Skin epidermis (tissue), 12 donors: ENCODE measurements at regions not wholly inside any gene's neighbourhood (a gene's known extent, or its start where the extent isn't known, plus 50 kb on each side); places are given as distances from the start of the nearest gene placed in this dataset.

Experiments
- H3K27ac ChIP-seq, 21 experiments: fragments of 200-600 bp; sonication (generic) in 11 of 21; one replicate each; pipeline ENCODE4 v1.5.0; 2020; ENCODE audit warnings: mild to moderate bottlenecking in 3 of 21, inconsistent platforms in 2 of 21, moderate library complexity in 2 of 21
- H3K4me3 ChIP-seq, 7 experiments: fragments of 200-600 bp; sonication (generic) in 2 of 7; one replicate each; pipeline ENCODE4 v1.5.0; 2020; ENCODE audit warnings: inconsistent platforms in 2 of 7, mild to moderate bottlenecking in 2 of 7, moderate library complexity in 1 of 7

DNA sequence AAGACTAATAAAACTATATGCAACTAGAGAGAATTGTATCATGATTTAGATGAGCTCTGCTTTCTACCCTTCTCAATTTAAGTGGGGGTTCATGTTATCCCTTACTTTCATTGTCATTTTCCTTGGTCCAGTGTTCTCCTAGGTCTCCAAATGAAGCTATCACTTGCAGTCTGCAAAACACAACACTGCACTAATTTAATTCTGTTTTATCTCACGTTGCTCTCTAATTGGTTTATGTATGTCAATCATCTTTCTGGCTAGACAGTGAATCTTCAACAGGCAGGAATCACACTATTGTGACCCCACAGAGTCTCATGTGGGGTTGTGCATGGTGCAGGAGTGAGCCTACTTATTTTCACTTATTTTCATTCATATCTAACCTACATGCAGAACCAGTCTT lies 348.3 kb upstream of the SYT4 start:
- Histone ChIP-seq H3K27ac (no peak overlapping the region), H3K4me3 (no peak overlapping the region)

DNA sequence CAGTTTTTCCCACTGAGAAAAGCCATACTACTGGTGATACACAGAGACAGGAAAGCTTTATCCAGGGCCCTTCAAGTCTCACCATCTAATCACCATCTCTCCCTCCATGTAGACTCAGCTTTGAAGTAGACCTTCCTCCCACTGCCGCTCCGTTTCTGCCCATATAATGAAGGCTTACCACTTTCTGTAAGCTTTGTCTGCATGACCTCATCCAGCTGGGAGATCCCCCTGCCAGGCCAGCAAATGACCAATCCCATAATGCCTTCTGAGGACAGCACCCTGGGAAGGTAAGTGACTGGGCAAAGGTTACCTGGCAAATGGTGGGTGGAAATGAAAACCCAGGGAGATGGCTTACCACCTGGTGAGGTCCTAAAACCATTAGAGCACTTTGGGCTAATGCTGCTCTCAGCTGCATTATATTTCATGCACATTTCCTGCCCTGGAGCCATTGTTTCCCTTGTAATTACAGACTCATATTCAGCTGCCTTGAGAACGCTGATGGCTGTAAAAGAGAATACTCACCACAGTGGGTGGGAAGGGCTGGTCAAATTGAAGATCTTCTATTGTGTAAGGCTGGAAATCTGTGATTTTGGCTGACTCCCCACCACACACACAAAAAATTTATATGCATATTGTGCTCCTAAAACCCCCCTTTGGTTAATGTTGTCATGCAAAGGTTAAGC lies 350.7 kb upstream of the SYT4 start:
- H3K4me3 ChIP-seq: no peak overlapping the region
- no peak overlapping the region for H3K27ac ChIP-seq

DNA sequence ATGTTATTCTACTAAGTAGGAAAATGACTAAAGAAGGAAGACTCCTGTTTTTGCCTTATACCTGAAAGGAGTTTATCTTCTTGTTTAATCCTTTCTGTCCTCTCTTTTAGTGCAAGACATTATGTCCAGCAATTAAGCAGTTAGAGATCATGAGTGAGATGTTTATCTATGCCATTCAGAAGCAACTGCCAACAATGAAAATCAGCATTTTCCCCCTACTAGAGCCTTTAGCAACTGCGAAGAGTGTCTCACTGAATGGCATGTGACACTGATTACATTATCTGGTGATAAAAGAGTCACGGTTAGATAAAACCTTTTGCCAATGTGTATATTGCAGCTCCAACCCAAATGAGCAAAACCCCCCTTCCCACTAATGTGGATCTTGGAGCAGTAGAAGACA lies 357.7 kb upstream of the SYT4 start:
- no peak overlapping the region for H3K27ac ChIP-seq
- no peak overlapping the region for H3K4me3 ChIP-seq

DNA sequence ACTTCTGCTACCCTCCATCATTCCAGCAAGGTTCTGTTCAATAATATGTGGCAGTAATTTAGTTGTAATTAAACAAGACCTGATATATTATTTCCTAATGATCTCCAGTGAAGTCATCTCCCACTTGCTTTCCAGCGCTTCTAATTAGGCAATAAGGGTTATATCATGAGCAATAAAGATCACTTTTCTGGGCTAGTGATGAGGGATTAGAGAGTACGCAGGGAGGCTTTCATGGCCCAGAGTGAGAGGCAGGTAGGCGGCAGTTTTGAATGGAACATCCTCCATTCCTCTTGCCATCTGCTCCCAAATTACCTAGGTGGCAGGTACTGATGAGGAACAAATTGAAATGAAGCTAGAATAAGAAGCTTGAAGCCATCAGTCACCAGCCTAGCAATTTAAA lies 358.1 kb upstream of the SYT4 start:
- Histone ChIP-seq H3K4me3 (no peak overlapping the region), H3K27ac (no peak overlapping the region)

DNA sequence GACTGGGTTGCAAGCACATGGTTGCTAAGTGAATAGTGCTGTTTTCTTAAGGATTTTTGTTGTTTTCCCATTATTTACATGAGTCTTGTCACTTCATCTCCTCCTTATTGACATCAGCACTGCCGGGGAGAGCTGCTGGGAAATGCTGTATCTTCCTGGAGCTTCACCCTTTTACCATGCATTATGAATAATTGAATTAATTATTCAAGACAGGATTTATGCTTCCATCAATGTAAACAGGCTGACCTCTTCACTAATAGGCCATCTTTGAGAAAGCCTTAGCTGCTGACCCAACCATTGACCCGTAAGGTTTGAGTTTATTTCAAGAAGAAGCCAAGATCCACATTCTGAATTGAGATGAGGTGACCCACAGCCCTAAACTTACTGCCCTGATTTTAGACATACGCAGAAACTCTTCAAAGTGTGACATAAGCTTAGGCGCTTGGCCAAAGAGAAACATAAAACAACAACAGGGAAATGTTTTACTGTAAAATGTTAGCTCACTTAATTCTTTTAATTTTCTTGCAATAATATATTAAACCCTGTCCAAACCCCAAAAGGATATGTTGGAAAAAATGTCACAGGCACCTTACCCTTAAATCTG lies 365.5 kb upstream of the SYT4 start:
- no peak overlapping the region for H3K4me3 ChIP-seq
- H3K27ac ChIP-seq: no peak overlapping the region

DNA sequence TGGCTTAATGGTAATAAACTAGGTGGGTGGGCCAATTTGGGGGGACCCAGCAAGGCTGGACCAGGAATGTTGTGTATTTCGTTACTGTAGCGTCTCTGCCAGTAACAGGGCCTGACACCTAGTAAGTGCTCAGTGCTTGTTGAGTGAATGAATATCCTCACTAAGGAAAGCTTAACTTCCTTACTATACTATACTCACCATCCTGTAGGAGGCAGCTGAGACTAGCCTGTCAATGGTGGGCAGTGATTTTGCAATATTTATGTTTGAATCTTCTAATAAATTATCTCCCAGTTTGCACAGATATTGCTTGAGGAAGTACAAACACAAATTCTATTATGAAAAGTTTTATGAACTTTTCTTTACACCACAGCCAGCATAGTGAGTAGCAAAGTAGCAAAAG lies 370.7 kb upstream of the SYT4 start:
- Histone ChIP-seq H3K27ac (no peak overlapping the region), H3K4me3 (no peak overlapping the region)

DNA sequence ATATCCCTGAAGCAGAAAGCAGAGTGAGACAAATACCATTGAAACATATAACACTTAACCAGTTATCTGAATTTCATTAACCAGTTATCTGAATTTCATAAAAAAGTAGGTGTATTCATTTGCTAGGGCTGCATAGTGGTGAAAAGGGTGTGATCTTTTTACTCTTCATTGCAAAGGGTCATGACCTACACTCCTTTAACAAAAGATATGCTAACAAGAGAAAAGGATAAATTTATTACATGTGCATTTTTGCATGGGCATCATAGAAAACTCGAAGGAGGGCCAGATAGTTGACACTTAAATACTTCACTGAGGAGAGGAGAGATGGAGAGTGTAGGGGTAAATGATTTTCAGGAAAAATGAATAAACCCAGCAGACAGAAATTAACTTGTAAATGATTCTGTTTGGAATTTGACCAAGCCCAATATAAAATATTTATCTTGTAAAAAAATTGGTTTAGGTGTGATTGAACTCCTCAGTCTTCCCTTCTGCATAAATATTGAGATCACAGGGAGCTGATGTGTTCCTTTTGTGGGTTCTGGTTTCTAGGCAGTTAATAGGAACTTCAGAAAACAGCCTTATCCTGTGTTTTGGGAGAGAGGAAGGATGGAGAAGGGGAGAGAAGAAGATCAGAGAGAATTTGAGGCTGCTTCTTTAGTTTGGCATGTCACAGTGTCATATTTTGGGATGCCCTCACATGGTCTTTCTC lies 372.5 kb upstream of the SYT4 start:
- no peak overlapping the region for H3K27ac ChIP-seq
- no peak overlapping the region for H3K4me3 ChIP-seq

DNA sequence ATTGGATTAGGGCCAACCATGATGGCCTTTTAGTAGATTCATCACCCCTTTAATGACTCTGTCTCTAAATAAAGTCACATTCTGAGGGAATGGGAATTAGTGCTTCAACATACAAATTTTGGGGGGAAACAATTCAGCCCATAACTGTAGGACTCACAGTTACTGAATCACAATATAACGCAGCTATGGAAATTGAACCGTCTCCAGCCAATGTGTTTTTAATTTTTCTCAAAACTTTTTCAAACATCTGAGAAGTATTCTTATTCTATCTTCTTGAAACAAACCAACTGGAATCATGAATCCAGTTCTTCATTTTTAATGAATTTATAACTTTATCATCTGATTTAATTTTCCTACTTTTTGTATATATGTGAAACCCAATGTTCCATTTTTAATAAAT lies 373.1 kb upstream of the SYT4 start:
- Histone ChIP-seq H3K4me3 (no peak overlapping the region), H3K27ac (no peak overlapping the region)

DNA sequence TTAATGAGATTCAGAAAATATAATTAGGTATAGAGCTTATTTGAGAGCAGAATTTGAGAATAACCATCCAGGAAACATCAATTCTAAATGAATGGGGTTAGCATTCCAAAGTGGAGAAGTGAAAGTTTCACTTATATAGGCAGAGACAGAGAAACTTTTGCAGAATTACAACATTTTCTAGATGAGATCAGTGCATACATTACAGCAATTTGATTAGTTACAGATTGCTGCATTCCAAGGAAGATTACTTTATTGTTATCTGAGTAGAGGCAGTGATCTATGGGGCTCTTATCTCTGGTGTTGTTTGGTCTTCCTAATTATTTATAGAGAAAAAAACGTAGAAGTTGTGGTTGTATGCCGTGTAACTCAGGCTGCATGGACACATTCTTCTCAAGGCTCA lies 373.8 kb upstream of the SYT4 start:
- H3K27ac ChIP-seq: no peak overlapping the region
- no peak overlapping the region for H3K4me3 ChIP-seq

DNA sequence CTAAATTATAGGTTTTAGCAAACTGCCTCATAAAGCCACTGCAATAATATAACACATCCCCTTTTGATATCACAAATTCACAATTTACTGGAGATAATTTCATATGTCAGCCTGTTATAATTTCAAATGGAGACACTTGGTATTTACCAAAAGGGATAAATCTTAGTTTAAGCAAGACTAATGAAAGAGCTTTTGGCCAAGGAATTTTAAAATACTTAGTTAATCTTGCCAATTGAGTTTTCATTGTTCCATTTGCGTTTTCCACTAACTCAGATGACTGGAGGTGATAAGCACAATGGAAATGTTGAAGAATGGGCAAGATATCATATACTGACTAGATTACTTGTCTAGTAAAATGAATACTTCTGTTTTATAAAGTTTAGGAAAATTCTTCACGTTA lies 379.3 kb upstream of the SYT4 start:
- H3K27ac ChIP-seq: no peak overlapping the region
- H3K4me3 ChIP-seq: no peak overlapping the region

DNA sequence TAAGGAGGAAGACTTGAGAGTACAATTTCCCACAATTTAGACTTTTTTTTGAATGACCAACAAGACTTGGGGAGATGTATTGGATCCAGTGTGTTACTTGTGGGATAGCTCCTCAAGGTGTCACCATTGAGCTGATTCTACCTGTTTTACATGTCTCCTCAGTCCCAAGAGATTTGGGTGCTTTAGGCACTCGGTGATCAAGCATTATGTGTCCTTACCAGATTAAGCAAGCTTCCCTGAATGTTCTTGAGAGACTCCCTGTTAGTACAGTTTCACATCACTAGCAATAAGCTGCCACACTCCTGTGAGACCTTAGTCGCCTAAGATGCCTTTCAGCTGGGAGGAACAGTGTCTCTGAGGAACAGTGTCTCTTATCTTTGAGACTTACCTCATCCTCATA lies 384.3 kb upstream of the SYT4 start:
- Histone ChIP-seq H3K27ac (no peak overlapping the region), H3K4me3 (no peak overlapping the region)

DNA sequence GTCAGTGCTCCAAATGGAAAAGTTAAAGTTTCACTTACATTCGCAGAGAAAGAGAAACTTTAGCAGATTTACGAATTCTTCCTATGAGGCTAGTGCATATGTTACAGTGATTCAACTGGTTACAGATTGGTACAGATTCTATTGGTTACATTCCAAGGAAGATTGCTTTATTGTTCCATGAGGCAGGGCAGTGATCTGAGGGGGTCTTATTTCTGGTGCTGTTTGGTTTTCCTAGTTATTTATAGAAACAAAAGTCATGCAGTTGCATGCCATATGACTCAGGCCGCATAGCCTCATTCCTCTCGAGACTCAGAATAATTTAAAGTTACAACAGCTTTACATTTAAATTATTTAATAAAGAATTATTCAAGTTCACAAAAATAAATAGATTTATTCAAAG lies 385.4 kb upstream of the SYT4 start:
- Histone ChIP-seq H3K4me3 (no peak overlapping the region), H3K27ac (peak overlapping the region in 1 of 21 experiments; percentile 20)

DNA sequence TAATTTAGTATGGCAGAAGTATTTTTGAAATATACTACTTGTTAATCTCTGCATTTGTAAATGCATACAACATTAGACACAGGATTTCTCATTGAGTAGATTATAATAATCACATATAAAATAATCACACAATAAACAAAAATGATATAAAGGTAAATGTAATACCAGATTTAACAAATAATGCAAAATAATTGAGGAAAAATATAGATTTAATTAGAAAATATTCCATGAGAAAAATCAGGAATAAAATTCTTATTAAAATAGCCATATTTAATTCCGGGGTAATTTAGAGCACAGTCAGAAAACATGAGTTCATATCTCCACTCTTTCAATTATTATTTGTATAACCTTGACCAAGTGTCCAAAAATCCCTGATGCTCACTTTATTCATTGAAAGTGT lies 385.9 kb upstream of the SYT4 start:
- Histone ChIP-seq H3K4me3 (no peak overlapping the region), H3K27ac (no peak overlapping the region)

DNA sequence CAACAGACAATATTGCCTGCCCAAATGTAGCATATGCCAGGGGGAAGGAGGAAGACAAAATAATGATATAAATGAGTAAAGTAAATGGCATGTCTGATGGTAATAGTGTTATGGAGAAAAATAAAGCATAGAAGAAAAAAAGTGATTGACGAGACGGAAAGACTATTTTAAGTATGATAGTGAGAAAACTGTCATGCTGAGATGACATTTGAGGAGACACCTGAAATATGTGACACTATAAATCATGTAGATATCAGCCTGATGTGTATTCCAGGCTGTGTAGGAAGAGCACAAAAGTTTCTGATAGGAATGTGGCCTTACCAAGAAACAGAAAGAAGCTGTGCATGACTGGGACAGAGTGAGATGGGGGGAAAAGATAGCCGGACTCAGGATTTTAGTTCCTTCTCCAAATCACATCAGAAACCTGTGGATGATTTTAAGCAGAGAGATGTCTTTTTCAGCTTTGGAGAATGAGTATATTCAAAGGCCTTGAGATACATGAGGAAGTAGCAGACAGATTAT lies 387.3 kb upstream of the SYT4 start:
- peak overlapping the region in 2 of 21 experiments; percentile 12 to 40 for H3K27ac ChIP-seq
- no peak overlapping the region for H3K4me3 ChIP-seq

DNA sequence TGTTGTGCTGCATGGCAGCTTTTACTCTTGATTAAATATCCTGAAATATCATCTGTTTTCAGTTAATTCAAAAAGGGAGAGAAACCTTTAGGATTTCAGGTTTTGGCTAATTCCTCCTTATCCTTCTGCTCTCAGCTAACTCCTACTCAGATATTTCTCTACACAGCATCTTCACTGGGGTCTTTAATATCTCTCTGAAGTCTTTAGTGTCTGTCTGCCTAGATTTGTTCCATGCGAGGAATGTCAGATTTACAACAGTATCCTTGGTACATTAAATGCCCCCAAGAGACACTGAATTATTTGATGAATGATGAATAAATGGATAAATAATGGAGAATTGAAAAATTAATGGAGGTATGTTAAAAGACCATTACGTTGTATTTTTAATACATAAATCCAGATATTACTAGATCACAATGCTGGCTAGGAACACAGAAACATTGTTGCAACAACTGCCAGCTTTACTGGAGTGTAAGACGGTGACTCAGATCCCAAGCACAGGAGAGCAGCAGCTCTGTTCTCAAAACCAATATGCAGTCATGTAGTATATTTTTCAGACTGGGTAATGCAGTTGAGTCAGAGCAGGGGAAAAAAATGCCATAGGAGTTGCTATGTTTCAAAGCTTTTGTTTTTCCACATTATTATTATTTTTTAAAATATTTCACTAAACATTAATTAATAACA lies 388.0 kb upstream of the SYT4 start:
- Histone ChIP-seq H3K4me3 (no peak overlapping the region), H3K27ac (peak overlapping the region in 2 of 21 experiments; percentile 12 to 40)

DNA sequence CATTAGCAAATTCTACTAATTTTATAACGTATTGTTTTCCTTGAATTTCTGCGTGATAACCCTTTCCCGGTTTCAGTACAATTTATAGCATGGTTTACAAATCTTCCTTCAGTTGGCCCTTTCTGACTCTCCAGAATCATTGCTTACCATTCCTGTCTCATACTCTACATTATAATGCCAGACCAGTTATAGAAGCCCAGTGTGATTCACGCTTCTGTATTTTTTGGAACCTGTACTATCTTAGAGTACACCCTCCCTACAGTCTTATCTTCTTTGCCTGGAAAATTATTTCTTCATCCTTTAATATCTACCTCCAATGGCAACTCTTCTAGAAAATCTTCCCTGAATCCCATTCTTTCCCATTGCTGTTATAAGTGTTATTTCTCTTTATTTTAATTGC lies 391.6 kb upstream of the SYT4 start:
- Histone ChIP-seq H3K27ac (no peak overlapping the region), H3K4me3 (no peak overlapping the region)

DNA sequence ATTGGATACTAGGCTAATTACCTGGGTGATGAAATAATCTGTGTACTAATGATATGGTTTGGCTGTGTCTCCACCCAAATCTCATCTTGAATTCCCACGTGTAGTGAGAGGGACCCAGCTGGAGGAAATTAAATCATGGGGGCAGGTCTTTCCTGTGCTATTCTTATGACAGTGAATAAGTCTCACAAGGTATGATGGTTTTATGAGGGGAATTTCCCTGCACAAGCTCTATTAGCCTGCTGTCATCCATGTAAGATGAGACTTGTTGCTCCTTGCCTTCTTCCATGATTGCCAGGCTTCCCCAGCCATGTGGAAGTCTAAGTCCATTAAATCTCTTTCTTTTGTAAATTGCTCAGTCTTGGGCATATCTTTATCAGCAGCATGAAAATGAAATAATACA lies 394.1 kb upstream of the SYT4 start:
- Histone ChIP-seq H3K4me3 (no peak overlapping the region), H3K27ac (no peak overlapping the region)

DNA sequence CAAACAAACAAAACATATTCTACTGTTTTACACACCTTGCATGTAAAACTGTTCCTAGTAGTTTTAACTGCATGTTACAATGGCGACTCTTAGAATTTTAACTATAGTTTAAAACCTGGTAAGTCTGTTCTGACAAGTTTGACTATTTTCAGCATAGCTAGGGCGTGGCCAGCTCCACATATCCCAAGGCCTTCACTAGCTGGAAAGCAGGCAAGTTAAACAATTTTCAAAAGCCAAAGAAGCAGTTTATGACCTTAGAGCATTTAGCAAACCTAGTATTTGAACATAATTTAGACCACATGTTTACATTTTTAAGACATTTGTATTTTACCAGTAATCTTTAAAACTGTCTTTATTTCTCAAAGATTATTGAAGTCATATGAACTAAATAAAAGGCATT lies 402.8 kb upstream of the SYT4 start:
- Histone ChIP-seq H3K4me3 (no peak overlapping the region), H3K27ac (peak overlapping the region in 4 of 21 experiments; percentile 2 to 43 (median 16))

DNA sequence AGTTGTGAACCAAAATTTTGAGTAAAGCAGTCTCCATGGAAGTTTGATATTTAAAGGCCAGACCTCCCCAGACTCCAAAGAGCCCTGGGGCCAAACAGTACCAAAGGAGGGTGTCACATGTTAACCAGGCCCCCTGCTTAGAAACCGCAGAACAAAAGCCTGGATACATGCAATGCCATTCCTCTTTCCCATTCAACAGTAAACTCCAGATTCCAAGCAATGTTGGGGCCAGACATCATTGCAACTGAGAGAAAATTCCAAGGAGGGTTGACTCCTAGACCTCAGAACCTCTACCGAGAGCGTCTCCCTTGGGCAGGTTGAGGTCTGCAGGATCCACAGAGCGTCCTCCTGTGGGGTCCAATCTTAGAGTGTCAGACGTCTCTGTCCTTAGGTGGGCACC lies 404.4 kb upstream of the SYT4 start:
- Histone ChIP-seq H3K27ac (no peak overlapping the region), H3K4me3 (no peak overlapping the region)

DNA sequence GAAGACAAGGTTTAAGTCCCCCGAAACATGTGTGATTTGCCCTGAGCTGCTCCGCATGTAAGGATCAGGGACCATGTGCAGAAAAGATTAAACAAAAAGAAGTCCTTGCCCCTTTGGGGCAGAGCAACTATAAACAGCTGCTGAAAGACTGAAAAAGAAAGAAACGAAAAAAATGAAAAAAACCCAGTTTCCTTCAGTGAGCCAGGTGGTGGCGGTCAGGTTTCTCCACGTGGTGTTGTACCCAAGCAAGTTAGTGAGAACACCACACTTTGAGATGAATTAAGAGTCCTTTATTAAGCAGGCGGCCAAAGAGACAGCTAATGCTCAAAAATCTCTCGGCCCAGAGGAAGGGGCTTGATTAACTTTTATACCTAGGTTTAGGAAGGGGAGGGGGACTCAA lies 404.9 kb upstream of the SYT4 start:
- no peak overlapping the region for H3K27ac ChIP-seq

DNA sequence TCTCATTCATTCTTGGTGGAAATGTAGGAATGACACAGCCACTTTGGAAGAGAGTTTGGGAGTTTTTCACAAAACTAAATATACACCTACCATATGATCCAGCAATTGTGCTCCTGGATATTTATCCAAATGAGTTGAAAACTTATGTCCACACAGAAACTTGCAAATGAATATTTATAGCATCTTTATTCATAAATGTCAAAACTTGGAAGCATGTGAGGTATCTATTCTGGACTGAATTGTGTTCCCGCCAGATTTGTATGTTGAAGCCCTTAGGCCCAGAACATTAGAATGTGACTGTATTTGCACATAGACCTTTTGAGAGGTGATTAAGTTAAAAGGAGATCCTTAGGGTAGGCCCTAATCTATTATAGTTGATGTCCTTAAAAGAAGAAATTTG lies 409.4 kb upstream of the SYT4 start:
- H3K4me3 ChIP-seq: no peak overlapping the region
- H3K27ac ChIP-seq: no peak overlapping the region

More for the DNA sequence above, 404.9 kb upstream of the SYT4 start:
- no peak overlapping the region for H3K4me3 ChIP-seq
